SKM-1 (cell line): ENCODE measurements at regions not wholly inside any gene's neighbourhood (a gene's known extent, or its start where the extent isn't known, plus 50 kb on each side); places are given as distances from the start of the nearest gene placed in this dataset.

Source experiments
- DNase-seq: peaks from one replicate; lab custom pipeline; 2025; ENCODE audit not compliant: unreplicated experiment; lab: John Stamatoyannopoulos, UW

DNA sequence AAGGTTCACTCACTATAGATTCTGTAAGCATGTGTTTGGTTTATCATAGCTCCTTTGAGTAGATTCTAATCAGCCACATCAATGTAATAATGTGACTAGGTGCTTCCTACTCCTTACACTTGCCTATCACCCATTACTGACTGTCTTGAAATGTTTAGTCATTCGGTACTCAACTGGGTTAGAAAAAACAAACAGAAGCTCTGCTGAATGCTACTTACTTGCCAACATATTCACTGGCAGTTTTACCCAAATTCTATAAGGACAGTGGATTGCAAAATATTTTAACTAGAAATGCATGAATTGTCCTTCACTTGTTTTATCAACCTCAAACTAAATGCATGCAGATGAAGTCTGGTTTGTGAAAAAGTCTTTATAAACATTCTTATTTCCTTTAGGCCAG lies 352.1 kb upstream of the ALCAM start:
- DNase-seq: no peak

- no peak for DNase-seq
Observed at GRCh38 chr3:105022813-105023212, 343.9 kb upstream of the ALCAM start.

GRCh38 chr3:105030211-105030610 lies 336.5 kb upstream of the ALCAM start:
- no peak for DNase-seq

GRCh38 chr3:105032541-105032940 lies 334.2 kb upstream of the ALCAM start:
- DNase-seq: no peak

DNA sequence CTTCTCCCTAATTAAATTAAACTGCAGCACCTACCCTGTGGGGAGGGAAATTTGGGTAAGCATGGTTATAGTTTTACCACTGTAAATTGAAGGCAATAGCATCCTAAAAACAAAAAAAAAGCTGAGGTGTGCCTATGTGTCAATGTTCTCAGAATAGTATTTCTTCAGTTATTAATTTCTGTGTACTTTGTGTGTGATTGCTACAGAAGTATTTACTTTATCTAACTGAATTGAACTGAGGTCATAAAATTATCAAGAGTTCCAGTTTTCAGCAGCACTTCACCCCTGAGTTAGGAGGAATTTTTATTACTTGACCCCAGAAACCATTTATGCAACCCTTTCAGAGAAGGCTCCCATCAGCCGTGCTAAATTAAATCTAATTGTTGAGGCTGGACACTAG lies 333.6 kb upstream of the ALCAM start:
- DNase-seq: no peak

- no peak for DNase-seq
Observed at GRCh38 chr3:105039004-105039403, 327.7 kb upstream of the ALCAM start.

DNA sequence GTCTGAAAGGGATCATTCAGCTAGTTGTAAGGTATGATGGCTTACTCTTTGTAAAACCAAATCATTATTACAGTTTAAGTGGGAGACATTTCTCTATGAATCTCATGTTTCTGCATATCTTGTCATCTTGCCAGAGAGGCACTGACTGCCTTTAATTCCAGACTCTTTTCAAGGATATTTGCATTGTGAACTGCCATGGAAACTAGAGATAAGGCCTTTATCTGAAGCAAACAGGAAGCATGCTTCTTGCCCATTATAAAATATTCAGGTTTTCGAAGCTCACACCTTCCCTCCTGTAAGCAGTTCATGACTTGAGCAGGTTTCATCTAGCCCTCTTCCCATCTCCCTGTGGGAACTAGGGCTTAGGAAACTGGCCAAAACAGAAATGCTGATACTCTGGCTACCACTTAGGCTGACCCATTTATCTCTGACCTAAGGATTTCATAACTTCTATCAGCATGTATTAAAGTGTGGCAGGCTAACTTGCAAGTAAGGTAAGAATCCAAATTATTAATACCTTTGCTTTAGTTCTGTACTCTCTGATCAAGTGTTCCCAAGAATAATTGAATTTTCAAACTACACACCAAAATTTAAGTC lies 326.6 kb upstream of the ALCAM start:
- no peak for DNase-seq

DNA sequence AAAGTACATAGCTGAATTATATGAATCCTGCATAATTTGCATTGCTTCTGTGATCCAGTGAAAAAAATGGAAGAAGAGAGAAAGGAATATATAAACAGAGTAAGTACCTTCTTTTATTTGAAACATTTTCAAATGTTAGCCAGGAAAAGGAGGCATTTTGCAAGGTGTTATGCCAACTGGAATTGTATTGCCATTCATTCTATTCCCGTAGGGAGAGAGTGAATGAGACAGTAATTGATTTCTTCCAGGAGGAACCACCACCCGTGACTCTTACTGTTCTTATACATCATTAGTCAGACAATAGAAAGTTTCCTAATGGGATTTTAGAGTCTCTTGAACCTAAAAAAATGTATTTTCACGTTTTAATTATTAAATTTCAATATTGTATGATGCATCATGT lies 324.1 kb upstream of the ALCAM start:
- no peak for DNase-seq

GRCh38 chr3:105051111-105051510 lies 315.6 kb upstream of the ALCAM start:
- no peak for DNase-seq

GRCh38 chr3:105051972-105052371 lies 314.7 kb upstream of the ALCAM start:
- DNase-seq: no peak

DNA sequence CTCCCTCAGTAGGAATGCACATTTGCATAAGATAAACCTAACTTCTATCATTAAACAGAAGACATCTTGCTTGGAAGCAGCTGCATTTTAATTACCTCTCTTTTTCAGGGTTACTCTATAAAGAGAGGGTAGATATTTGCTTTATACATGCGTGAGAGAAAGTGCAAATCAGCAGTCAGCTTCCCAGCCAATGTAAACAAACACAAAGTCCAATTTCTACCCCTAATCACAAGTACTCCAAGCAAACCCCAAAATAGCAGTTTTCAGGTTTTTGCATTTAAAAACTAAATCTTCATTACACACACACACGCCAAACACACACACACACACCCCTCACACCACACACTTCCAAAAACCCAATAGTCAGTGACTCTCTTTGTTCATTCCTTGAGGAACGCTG lies 303.9 kb upstream of the ALCAM start:
- DNase-seq: no peak

GRCh38 chr3:105065895-105066839 lies 300.5 kb upstream of the ALCAM start:
- no peak for DNase-seq

GRCh38 chr3:105067361-105067760 lies 299.3 kb upstream of the ALCAM start:
- DNase-seq: no peak

GRCh38 chr3:105077060-105077822 lies 289.5 kb upstream of the ALCAM start:
- no peak for DNase-seq

DNA sequence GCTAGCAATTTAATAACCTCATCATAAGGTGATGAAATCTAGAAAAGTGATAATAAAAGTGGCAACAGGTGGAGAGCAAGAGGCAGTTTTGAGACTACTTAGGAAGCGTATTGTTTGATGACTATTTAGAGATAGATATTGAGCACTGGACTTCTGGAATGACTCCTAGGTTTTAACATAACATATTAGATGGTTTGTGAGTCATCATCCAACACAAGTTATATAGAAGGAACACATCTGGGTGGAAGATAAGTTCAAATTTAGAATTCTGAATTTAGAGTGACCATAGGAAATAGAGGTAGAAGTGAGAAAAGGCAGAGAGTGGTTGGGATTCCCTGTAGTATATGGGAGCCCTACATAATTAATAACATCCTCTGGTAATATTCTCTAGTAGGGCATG lies 282.8 kb upstream of the ALCAM start:
- no peak for DNase-seq

GRCh38 chr3:105085506-105085905 lies 281.2 kb upstream of the ALCAM start:
- no peak for DNase-seq

- no peak for DNase-seq
Observed at GRCh38 chr3:105093371-105094252, 273.1 kb upstream of the ALCAM start.

- no peak for DNase-seq
Observed at GRCh38 chr3:105094588-105094987, 272.1 kb upstream of the ALCAM start.

DNA sequence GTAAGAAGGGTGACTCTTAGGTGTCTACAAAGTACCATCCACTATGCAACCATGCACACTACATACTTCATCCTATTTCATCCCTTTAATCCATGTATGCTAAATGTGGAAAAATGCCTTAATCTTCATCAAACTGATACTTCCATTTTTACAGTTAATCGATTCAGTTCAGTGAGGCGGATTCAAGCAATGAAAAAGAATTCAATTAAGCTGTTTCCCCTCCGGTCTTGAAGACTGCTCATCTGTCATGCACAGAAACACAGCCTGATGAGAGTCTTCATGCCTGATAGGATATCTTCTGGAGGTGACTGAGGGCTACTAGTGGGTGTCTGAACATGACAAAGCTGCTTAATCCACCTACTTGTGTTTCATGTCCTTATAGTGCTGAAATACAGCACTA lies 270.6 kb upstream of the ALCAM start:
- no peak for DNase-seq

DNA sequence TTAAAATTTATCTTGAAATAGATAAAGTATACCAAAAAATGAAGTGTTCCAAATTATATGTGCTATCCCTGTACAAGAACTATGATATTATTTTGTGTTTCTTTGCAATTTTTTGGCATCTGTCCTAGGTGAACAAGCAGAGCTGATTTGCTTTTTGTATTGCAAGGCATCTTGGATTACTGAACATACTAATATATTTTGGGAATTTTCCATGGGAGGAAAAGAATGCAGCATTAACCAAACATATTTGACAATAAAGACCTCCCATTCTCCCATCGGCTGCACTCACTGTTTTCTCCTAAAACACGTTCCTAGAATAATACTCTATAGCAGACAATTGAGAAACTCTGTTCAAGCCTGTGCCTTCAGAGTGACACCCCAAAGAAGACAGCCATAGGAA lies 265.1 kb upstream of the ALCAM start:
- DNase-seq: no peak

GRCh38 chr3:105103139-105103538 lies 263.6 kb upstream of the ALCAM start:
- no peak for DNase-seq
